ENCODE measurements at regions not wholly inside any gene's neighbourhood (a gene's known extent, or its start where the extent isn't known, plus 50 kb on each side); places are given as distances from the start of the nearest gene placed in this dataset.
"Not testable (repeated sequence)": the region's sequence is repeated elsewhere in the genome, so short reads cannot be mapped to it uniquely, and the experiment has no call there.

- intact Hi-C loops (cut with DNase I) = no loop called here
Observed at GRCh38 chr10:45555795-45556194, 116.8 kb downstream of the ZFAND4 start.

GRCh38 chr10:45555332-45555731 lies 117.2 kb downstream of the ZFAND4 start:
- H3K27ac ChIP-seq; H3K4me3 ChIP-seq; H3K27me3 ChIP-seq; H3K36me3 ChIP-seq; intact Hi-C loops (cut with DNase I); DNase-seq; H3K9me3 ChIP-seq; ATAC-seq: not testable (repeated sequence)
- peaks cover 0 to 16% of the 10 kb centered on the region in 2 donors for H3K4me1 ChIP-seq

More at GRCh38 chr10:45555795-45556194, 116.8 kb downstream of the ZFAND4 start:
- H3K9me3 ChIP-seq = no peaks in the 10 kb centered on the region
- no peak for ATAC-seq
- no peaks in the 10 kb centered on the region for H3K27me3 ChIP-seq
- H3K36me3 ChIP-seq = no peaks in the 10 kb centered on the region
- H3K4me3 ChIP-seq = no peak overlapping the region
- TF ChIP-seq CTCF (IDR thresholded peaks at IDR 0.05) = no peak
- DNase-seq = no peak
- no peak overlapping the region for H3K27ac ChIP-seq
- H3K4me1 ChIP-seq = peaks cover 0 to 16% of the 10 kb centered on the region in 2 donors

DNA sequence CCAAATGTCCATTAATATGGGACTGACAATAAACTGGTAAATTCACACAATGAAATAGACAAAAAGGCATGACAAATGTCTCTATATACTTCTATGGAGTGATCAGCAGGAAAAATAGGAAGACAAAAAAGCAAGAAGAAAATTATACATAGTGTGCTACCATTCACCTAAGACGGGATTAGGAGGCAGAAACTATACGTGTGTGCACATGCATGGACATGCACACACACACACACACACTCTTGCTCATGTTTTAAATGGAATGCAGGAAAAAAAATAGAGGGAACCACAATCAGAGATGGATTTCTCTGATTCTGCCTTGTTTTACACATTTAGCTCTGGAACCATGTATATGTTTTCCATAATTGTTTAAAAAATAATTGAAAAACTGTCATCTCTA lies 119.0 kb downstream of the ZFAND4 start:
- ATAC-seq (no peak), DNase-seq (no peak)
- Histone ChIP-seq H3K4me1 (peaks cover 0 to 16% of the 10 kb centered on the region in 2 donors), H3K4me3 (no peak overlapping the region), H3K9me3 (no peaks in the 10 kb centered on the region), H3K27me3 (no peaks in the 10 kb centered on the region), H3K36me3 (no peaks in the 10 kb centered on the region), H3K27ac (no peak overlapping the region)
- no peak for TF ChIP-seq CTCF (IDR thresholded peaks at IDR 0.05)
- intact Hi-C loops (cut with DNase I) = no loop called here

- H3K4me3 ChIP-seq = no peak overlapping the region
- DNase-seq = no peak
- ATAC-seq = no peak
- H3K9me3 ChIP-seq = no peaks in the 10 kb centered on the region
- peaks cover 0 to 16% of the 10 kb centered on the region in 2 donors for H3K4me1 ChIP-seq
- H3K27ac ChIP-seq = no peak overlapping the region
- no peak for TF ChIP-seq CTCF (IDR thresholded peaks at IDR 0.05)
- no peaks in the 10 kb centered on the region for H3K36me3 ChIP-seq
- H3K27me3 ChIP-seq = no peaks in the 10 kb centered on the region
- intact Hi-C loops (cut with DNase I) = no loop called here
Observed at GRCh38 chr10:45553155-45553554, 119.4 kb downstream of the ZFAND4 start.

GRCh38 chr10:45552476-45552875 lies 120.1 kb downstream of the ZFAND4 start:
- no peak overlapping the region for H3K27ac ChIP-seq
- intact Hi-C loops (cut with DNase I) = no loop called here
- ATAC-seq = no peak

More at GRCh38 chr10:45552476-45552875, 120.1 kb downstream of the ZFAND4 start:
- no peaks in the 10 kb centered on the region for H3K27me3 ChIP-seq
- no peak for TF ChIP-seq CTCF (IDR thresholded peaks at IDR 0.05)
- no peak for DNase-seq
- H3K4me3 ChIP-seq = no peak overlapping the region
- H3K9me3 ChIP-seq = no peaks in the 10 kb centered on the region
- H3K36me3 ChIP-seq = no peaks in the 10 kb centered on the region
- H3K4me1 ChIP-seq = peaks cover 0 to 9% of the 10 kb centered on the region in 2 donors

Data from left lung (tissue), 4 donors.